SK-N-SH treated with all-trans-retinoic acid at 6 μM for 48 hours (cell line): ENCODE measurements at regions not wholly inside any gene's neighbourhood (a gene's known extent, or its start where the extent isn't known, plus 50 kb on each side); places are given as distances from the start of the nearest gene placed in this dataset.

Experiments
- ATAC-seq: fragments of 200-7000 bp; cut with Tn5 transposase; 3 replicates; pipeline ENCODE4 v1.9.1; 2020; ENCODE audit warnings: mild to moderate bottlenecking, moderate library complexity
- ARNTL ChIP-seq: fragments of 450-650 bp; formaldehyde crosslinking; IDR thresholded peaks from 2 replicates; pipeline ENCODE4 v1.5.0; 2020; ENCODE audit warnings: low read depth, mild to moderate bottlenecking, moderate library complexity, borderline replicate concordance
- BACH2 ChIP-seq: fragments of 250-450 bp; sonication (Bioruptor Pico); IDR thresholded peaks from 2 replicates; pipeline ENCODE4 v1.9.0; 2021; ENCODE audit warnings: mild to moderate bottlenecking, borderline replicate concordance
- ESRRG ChIP-seq: fragments of 250-450 bp; sonication (Bioruptor Pico); IDR thresholded peaks from 2 replicates; pipeline ENCODE4 v1.6.1; 2021; ENCODE audit warnings: mild to moderate bottlenecking
- GLIS3 ChIP-seq: fragments of 250-450 bp; sonication (Bioruptor Pico); IDR thresholded peaks from 2 replicates; pipeline ENCODE4 v1.5.0; 2020; ENCODE audit warnings: mild to moderate bottlenecking, moderate library complexity
- ISL1 ChIP-seq: fragments of 250-450 bp; sonication (Bioruptor Pico); IDR thresholded peaks from 2 replicates; pipeline ENCODE4 v2.1.2; 2022; ENCODE audit warnings: mild to moderate bottlenecking, moderate library complexity
- OSR1 ChIP-seq: fragments of 250-450 bp; sonication (Bioruptor Pico); IDR thresholded peaks from 2 replicates; pipeline ENCODE4 v1.8.0; 2022; ENCODE audit warnings: moderate library complexity, mild to moderate bottlenecking, inconsistent platforms
- PPARA ChIP-seq: fragments of 250-450 bp; sonication (Bioruptor Pico); IDR thresholded peaks from 2 replicates; pipeline ENCODE4 v1.5.0; 2020; ENCODE audit warnings: mild to moderate bottlenecking, borderline replicate concordance
- RARB ChIP-seq: fragments of 250-450 bp; sonication (Bioruptor Pico); IDR thresholded peaks from 2 replicates; pipeline ENCODE4 v1.8.0; 2021; ENCODE audit warnings: mild to moderate bottlenecking, moderate library complexity
- SNAI2 ChIP-seq: fragments of 250-450 bp; sonication (Bioruptor Pico); IDR thresholded peaks from 2 replicates; pipeline ENCODE4 v1.5.0; 2020; ENCODE audit warnings: mild to moderate bottlenecking, moderate library complexity
- TCF4 ChIP-seq: fragments of 250-450 bp; sonication (Bioruptor Pico); IDR thresholded peaks from 2 replicates; pipeline ENCODE4 v1.8.0; 2021; ENCODE audit warnings: mild to moderate bottlenecking, moderate library complexity, borderline replicate concordance
- TOX ChIP-seq: fragments of 250-450 bp; sonication (Bioruptor Pico); IDR thresholded peaks from 2 replicates; pipeline ENCODE4 v1.8.0; 2021; ENCODE audit warnings: mild to moderate bottlenecking, moderate library complexity, borderline replicate concordance
- ZC3H10 ChIP-seq: fragments of 250-450 bp; sonication (Bioruptor Pico); IDR thresholded peaks from 2 replicates; pipeline ENCODE4 v1.5.1; 2021; ENCODE audit warnings: mild to moderate bottlenecking, moderate library complexity
- ZFP3 ChIP-seq: fragments of 250-450 bp; sonication (Bioruptor Pico); IDR thresholded peaks from 2 replicates; pipeline ENCODE4 v1.5.0; 2020; ENCODE audit warnings: mild to moderate bottlenecking, moderate library complexity
- ZFP30 ChIP-seq: fragments of 450-650 bp; formaldehyde crosslinking; IDR thresholded peaks from 2 replicates; pipeline ENCODE4 v1.5.0; 2022; ENCODE audit warnings: mild to moderate bottlenecking, moderate library complexity
- ZNF565 ChIP-seq: fragments of 450-650 bp; formaldehyde crosslinking; conservative IDR thresholded peaks from 2 replicates; pipeline ENCODE4 v1.5.0; 2020; ENCODE audit warnings: low read depth, mild to moderate bottlenecking, moderate library complexity
- ZNF70 ChIP-seq: fragments of 450-650 bp; formaldehyde crosslinking; IDR thresholded peaks from 2 replicates; pipeline ENCODE4 v1.5.0; 2020; ENCODE audit warnings: mild to moderate bottlenecking, moderate library complexity
- ZNF8 ChIP-seq: fragments of 450-650 bp; formaldehyde crosslinking; IDR thresholded peaks from 2 replicates; pipeline ENCODE4 v1.5.0; 2020; ENCODE audit warnings: mild to moderate bottlenecking, moderate library complexity
- TF ChIP-seq, protein P1 (sequence below): fragments of 250-450 bp; sonication (Bioruptor Pico); IDR thresholded peaks from 2 replicates; pipeline ENCODE4 v1.8.0; 2021; ENCODE audit warnings: low read depth, mild to moderate bottlenecking, moderate library complexity, borderline replicate concordance
- TF ChIP-seq, protein P2 (sequence below): fragments of 250-450 bp; sonication (Bioruptor Pico); IDR thresholded peaks from 2 replicates; pipeline ENCODE4 v1.5.0; 2020; ENCODE audit warnings: mild to moderate bottlenecking, moderate library complexity

DNA sequence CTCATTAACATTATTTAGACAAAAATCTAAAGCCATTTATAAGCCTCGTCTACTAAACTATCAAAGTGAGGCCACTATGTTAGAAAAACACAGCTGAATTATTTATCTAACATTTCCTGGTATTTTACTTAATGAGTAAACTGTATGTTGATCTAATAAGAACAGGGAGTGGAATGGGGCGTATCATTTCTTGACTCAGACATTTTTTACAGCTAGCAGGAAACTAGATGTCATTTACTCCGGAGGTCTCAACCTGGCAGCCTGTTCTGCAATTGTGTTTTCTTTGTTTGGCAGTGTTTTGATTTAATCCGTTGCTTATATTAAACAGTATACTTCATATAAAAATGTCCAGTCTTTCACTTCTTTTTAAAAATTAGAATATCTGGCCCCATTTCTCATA lies 79.1 kb upstream of the ABI3BP start (continued):
- TF ChIP-seq, protein P1, sequence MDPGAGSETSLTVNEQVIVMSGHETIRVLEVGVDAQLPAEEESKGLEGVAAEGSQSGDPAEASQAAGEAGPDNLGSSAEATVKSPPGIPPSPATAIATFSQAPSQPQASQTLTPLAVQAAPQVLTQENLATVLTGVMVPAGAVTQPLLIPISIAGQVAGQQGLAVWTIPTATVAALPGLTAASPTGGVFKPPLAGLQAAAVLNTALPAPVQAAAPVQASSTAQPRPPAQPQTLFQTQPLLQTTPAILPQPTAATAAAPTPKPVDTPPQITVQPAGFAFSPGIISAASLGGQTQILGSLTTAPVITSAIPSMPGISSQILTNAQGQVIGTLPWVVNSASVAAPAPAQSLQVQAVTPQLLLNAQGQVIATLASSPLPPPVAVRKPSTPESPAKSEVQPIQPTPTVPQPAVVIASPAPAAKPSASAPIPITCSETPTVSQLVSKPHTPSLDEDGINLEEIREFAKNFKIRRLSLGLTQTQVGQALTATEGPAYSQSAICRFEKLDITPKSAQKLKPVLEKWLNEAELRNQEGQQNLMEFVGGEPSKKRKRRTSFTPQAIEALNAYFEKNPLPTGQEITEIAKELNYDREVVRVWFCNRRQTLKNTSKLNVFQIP = no peak
- no peak for TF ChIP-seq TOX (CRISPR knock-in tag)
- no peak for TF ChIP-seq ZC3H10
- TF ChIP-seq, protein P2, sequence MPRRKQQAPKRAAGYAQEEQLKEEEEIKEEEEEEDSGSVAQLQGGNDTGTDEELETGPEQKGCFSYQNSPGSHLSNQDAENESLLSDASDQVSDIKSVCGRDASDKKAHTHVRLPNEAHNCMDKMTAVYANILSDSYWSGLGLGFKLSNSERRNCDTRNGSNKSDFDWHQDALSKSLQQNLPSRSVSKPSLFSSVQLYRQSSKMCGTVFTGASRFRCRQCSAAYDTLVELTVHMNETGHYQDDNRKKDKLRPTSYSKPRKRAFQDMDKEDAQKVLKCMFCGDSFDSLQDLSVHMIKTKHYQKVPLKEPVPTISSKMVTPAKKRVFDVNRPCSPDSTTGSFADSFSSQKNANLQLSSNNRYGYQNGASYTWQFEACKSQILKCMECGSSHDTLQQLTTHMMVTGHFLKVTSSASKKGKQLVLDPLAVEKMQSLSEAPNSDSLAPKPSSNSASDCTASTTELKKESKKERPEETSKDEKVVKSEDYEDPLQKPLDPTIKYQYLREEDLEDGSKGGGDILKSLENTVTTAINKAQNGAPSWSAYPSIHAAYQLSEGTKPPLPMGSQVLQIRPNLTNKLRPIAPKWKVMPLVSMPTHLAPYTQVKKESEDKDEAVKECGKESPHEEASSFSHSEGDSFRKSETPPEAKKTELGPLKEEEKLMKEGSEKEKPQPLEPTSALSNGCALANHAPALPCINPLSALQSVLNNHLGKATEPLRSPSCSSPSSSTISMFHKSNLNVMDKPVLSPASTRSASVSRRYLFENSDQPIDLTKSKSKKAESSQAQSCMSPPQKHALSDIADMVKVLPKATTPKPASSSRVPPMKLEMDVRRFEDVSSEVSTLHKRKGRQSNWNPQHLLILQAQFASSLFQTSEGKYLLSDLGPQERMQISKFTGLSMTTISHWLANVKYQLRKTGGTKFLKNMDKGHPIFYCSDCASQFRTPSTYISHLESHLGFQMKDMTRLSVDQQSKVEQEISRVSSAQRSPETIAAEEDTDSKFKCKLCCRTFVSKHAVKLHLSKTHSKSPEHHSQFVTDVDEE = no peak

DNA sequence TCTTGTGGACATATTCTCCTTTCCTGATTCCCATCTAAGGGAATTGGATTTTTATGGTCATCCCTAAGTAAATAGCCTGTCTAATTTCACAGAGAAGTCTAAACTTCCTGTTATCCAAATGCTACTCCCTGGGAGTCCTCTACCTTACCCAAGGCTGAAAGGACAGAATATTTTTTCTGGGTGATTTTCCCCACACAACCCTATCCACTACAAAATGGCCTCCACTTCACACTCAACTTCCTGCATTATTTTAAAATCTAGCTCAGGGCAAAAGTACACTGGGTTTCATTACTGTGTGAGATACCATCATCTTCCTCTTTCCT lies 77.5 kb upstream of the ABI3BP start:
- TF ChIP-seq ZNF8 (CRISPR knock-in tag) (no peak), ESRRG (CRISPR knock-in tag) (no peak), ARNTL (CRISPR knock-in tag) (no peak), TCF4 (CRISPR knock-in tag) (no peak), ZC3H10 (no peak), TOX (CRISPR knock-in tag) (no peak), BACH2 (CRISPR knock-in tag) (no peak), SNAI2 (CRISPR knock-in tag) (no peak), GLIS3 (CRISPR knock-in tag) (no peak), RARB (no peak), ZFP3 (no peak), ZFP30 (no peak), ISL1 (CRISPR knock-in tag) (no peak), ZNF70 (no peak), OSR1 (no peak), PPARA (no peak)
- TF ChIP-seq, protein P1 = no peak
- TF ChIP-seq, protein P2 = no peak
- ATAC-seq = no peak

DNA sequence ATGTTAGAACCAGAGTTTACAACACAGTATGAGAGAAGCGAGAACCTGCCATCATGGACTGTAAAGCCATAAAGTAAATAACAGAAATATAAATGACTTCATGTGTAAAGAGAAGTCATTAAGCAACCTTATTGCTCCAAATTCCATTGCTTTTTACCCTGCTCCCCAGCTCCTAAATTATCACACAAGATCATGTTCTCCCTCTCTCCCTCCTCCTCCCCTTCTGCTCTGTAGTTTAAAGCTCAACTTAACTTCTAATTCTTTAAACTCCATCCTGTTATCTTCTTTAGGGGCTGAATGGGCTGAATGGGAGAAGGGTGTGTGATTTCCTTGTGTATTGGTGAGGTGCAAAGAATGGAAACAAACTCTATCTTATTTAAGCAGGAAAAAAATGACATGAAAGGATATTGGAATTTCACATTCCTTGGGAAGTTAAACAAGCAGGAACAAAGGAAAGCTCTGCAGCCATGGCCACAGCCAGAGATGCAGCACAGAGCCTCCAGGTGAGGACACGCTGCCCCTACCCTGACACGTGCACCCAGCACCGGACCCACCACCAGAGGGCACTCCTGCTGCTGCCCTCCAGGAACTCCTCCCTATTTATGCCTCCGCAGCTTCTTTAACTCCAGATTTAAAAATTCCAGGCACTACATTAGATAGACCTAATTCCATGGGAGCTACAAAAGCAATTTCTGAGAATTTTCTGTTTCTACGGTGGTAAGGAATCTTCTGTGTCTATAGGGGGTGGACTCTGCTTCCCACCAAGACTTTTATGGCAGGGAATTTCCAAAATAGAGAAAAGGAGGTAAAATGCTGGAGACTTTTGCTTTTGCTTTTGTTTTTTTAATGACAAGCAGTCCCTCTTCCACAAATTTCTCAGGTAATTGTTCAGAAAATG lies 76.9 kb upstream of the ABI3BP start:
- TF ChIP-seq ZNF565 (CRISPR knock-in tag) = no peak
- TF ChIP-seq TCF4 (CRISPR knock-in tag) = no peak
- TF ChIP-seq ESRRG (CRISPR knock-in tag) = no peak
- TF ChIP-seq, protein P1 = no peak
- TF ChIP-seq, protein P2 = no peak
- TF ChIP-seq TOX (CRISPR knock-in tag) = no peak
- no peak for TF ChIP-seq PPARA
- ATAC-seq = no peak
